OCI-LY3 (cell line): ENCODE measurements at regions not wholly inside any gene's neighbourhood (a gene's known extent, or its start where the extent isn't known, plus 50 kb on each side); places are given as distances from the start of the nearest gene placed in this dataset.
"Not testable (repeated sequence)": the region's sequence is repeated elsewhere in the genome, so short reads cannot be mapped to it uniquely, and the experiment has no call there.

Source experiments
- EZH2phosphoT487 ChIP-seq: fragments of 200-600 bp; shearing (Covaris generic); IDR thresholded peaks from 2 replicates; pipeline ENCODE4 v1.6.1; 2018; ENCODE audit warnings: antibody characterized with exemption, mixed run types, low read depth
- TF ChIP-seq, protein P1 (sequence below): fragments of 200-600, 300-600 bp; sonication (generic); IDR thresholded peaks from 2 replicates; pipeline ENCODE4 v1.5.1; 2014; ENCODE audit warnings: antibody characterized with exemption, low read length, low read depth

DNA sequence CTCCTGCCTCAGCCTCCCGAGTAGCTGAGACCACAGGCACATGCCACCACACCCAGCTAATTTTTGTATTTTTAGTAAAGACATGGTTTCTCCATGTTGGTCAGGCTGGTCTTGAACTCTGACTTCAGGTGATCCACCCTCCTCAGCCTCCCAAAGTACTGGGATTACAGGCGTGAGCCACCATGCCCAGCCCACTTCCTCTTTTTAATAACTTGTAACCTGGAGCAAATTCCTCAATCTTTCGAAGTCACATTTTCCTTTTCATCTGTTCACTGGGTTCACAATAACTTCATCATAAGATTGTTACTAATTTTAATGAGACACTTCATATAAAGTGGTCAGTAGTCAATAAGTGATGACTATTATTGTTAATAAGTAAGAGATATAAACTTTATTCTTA lies 193.3 kb upstream of the FERD3L start:
- TF ChIP-seq, protein P1, sequence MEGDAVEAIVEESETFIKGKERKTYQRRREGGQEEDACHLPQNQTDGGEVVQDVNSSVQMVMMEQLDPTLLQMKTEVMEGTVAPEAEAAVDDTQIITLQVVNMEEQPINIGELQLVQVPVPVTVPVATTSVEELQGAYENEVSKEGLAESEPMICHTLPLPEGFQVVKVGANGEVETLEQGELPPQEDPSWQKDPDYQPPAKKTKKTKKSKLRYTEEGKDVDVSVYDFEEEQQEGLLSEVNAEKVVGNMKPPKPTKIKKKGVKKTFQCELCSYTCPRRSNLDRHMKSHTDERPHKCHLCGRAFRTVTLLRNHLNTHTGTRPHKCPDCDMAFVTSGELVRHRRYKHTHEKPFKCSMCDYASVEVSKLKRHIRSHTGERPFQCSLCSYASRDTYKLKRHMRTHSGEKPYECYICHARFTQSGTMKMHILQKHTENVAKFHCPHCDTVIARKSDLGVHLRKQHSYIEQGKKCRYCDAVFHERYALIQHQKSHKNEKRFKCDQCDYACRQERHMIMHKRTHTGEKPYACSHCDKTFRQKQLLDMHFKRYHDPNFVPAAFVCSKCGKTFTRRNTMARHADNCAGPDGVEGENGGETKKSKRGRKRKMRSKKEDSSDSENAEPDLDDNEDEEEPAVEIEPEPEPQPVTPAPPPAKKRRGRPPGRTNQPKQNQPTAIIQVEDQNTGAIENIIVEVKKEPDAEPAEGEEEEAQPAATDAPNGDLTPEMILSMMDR: not testable (repeated sequence)
- TF ChIP-seq EZH2phosphoT487: not testable (repeated sequence)
